ENCODE measurements at regions not wholly inside any gene's neighbourhood (a gene's known extent, or its start where the extent isn't known, plus 50 kb on each side); places are given as distances from the start of the nearest gene placed in this dataset.

DNA sequence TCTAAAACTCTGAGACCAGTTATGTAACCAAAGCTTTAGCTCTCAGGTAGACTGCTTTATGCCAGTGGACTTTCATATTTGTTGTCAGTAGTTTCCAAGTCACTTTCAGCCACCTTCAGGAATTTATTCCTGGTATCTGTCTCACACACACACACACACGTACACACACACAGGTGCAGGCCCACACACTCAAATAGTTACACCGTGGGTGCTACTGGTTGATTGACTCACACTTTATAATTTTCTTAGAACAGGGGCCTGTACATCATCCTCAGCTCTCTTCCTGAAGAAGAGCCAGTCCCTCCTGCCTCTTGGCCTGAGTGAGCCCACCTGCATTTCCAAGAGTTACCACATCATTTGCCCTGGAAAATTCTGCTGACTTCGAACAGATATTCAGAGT lies 555.2 kb downstream of the SOX6 start:
- TF ChIP-seq TCF7L2 (IDR thresholded peaks at IDR 0.05; ENCODE audit: low read depth, low read length), result no peak
- no peak for TF ChIP-seq SIN3A (IDR thresholded peaks at IDR 0.05; ENCODE audit: borderline replicate concordance, insufficient read depth, low read depth, low read length)
- TF ChIP-seq POLR2AphosphoS5 (IDR thresholded peaks at IDR 0.05; ENCODE audit: low read depth, low read length), result no peak
- no peak for TF ChIP-seq REST (IDR thresholded peaks at IDR 0.05; ENCODE audit: insufficient read depth in 1 of 2, low read depth in 2 of 2, low read length in 1 of 2)
- TF ChIP-seq, protein P1, sequence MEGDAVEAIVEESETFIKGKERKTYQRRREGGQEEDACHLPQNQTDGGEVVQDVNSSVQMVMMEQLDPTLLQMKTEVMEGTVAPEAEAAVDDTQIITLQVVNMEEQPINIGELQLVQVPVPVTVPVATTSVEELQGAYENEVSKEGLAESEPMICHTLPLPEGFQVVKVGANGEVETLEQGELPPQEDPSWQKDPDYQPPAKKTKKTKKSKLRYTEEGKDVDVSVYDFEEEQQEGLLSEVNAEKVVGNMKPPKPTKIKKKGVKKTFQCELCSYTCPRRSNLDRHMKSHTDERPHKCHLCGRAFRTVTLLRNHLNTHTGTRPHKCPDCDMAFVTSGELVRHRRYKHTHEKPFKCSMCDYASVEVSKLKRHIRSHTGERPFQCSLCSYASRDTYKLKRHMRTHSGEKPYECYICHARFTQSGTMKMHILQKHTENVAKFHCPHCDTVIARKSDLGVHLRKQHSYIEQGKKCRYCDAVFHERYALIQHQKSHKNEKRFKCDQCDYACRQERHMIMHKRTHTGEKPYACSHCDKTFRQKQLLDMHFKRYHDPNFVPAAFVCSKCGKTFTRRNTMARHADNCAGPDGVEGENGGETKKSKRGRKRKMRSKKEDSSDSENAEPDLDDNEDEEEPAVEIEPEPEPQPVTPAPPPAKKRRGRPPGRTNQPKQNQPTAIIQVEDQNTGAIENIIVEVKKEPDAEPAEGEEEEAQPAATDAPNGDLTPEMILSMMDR (IDR thresholded peaks at IDR 0.05), result no peak
- DNase-seq (ENCODE audit: low read depth, low spot score) (no peak), ATAC-seq (no peak)
- in situ Hi-C loops (cut with HindIII; ENCODE audit: low pct_unique_long_range_greater_than_20kb, low sequenced_read_pairs), result no loop called here
- ChIA-PET CTCF (no interaction called here), POLR2A (no interaction called here)
- BruUV-seq (replicated peaks), result no TSS peak
- no peak overlapping the region for H3K27ac ChIP-seq (ENCODE audit: low read length)
- H3K9me3 ChIP-seq (ENCODE audit: control insufficient read depth, insufficient read depth, low read depth, low read length), result no peaks in the 10 kb centered on the region
- H3K27me3 ChIP-seq (ENCODE audit: control insufficient read depth, insufficient read depth, low read length), result no peaks in the 10 kb centered on the region
- intact Hi-C loops (cut with micrococcal nuclease; ENCODE audit: unreplicated experiment), result no loop called here
- H3K4me3 ChIP-seq (ENCODE audit: low read depth in 2 of 2, low read length in 2 of 2), result no peak overlapping the region
- no peaks in the 10 kb centered on the region for H3K36me3 ChIP-seq (ENCODE audit: control insufficient read depth, insufficient read depth, low read length)
- H3K4me1 ChIP-seq (ENCODE audit: control insufficient read depth, insufficient read depth, low read length), result no peaks in the 10 kb centered on the region

DNA sequence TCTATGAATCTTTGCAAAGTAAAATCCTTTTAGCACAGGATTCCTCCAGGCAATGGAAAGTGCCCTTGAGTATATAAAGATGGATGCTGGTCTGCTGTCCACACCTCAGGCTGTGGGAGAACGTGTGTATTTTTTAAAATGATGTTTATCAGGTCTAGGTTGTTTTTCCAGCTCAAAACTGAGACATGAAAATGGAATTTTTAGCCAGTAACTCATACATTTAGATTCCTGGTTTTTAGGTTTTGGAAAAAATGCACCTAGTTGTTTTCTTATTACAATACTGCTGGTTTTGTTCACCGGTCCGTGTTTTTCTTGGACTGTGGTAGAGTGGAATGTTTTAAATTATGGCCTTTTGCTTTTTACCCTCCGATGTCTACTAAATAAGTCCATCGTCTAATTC lies 554.7 kb downstream of the SOX6 start:
- in situ Hi-C loops (cut with HindIII; ENCODE audit: low pct_unique_long_range_greater_than_20kb, low sequenced_read_pairs) (no loop called here), intact Hi-C loops (cut with micrococcal nuclease; ENCODE audit: unreplicated experiment) (no loop called here)
- H3K36me3 ChIP-seq (ENCODE audit: control insufficient read depth, insufficient read depth, low read length), result no peaks in the 10 kb centered on the region
- H3K4me3 ChIP-seq (ENCODE audit: low read depth in 2 of 2, low read length in 2 of 2), result no peak overlapping the region
- no TSS peak for BruUV-seq (replicated peaks)
- POLR2A ChIA-PET, result no interaction called here
- ATAC-seq, result no peak
- H3K27me3 ChIP-seq (ENCODE audit: control insufficient read depth, insufficient read depth, low read length), result no peaks in the 10 kb centered on the region
- CTCF ChIA-PET, result no interaction called here
- no peaks in the 10 kb centered on the region for H3K4me1 ChIP-seq (ENCODE audit: control insufficient read depth, insufficient read depth, low read length)
- DNase-seq (ENCODE audit: low read depth, low spot score), result no peak
- TF ChIP-seq POLR2AphosphoS5 (IDR thresholded peaks at IDR 0.05; ENCODE audit: low read depth, low read length), result no peak
- no peak for TF ChIP-seq SIN3A (IDR thresholded peaks at IDR 0.05; ENCODE audit: borderline replicate concordance, insufficient read depth, low read depth, low read length)
- TF ChIP-seq, protein P1 (IDR thresholded peaks at IDR 0.05), result no peak
- TF ChIP-seq TCF7L2 (IDR thresholded peaks at IDR 0.05; ENCODE audit: low read depth, low read length), result no peak
- no peak for TF ChIP-seq REST (IDR thresholded peaks at IDR 0.05; ENCODE audit: insufficient read depth in 1 of 2, low read depth in 2 of 2, low read length in 1 of 2)
- no peak overlapping the region for H3K27ac ChIP-seq (ENCODE audit: low read length)
- H3K9me3 ChIP-seq (ENCODE audit: control insufficient read depth, insufficient read depth, low read depth, low read length), result no peaks in the 10 kb centered on the region

Data from Panc1 (cell line).